Heart left ventricle (tissue), 13 donors: ENCODE measurements at regions not wholly inside any gene's neighbourhood (a gene's known extent, or its start where the extent isn't known, plus 50 kb on each side); places are given as distances from the start of the nearest gene placed in this dataset.

Experiments
- POLR2A ChIP-seq, 2 donors: fragments of 450-650 bp; IDR thresholded peaks; one replicate each; pipeline ENCODE4 v1.6.1; 2017; ENCODE audit warnings: antibody characterized with exemption in 2 of 2, mild to moderate bottlenecking in 2 of 2, moderate library complexity in 2 of 2
- TF ChIP-seq, protein P1 (sequence below), 12 donors: fragments of 200-600 bp; sonication (generic) in 4 of 12; IDR thresholded peaks; one replicate each; pipeline versions ENCODE4 v1.5.0 to v1.8.0; 2018 to 2022; ENCODE audit warnings: antibody characterized with exemption in 12 of 12, mild to moderate bottlenecking in 5 of 12
- donor health status: ischemic (EF 13 %, LVEDD 7.1; RV severe dilation, severe dysfunction).
- donor health status: DM: no; HTN: yes; CAD: no.
- donor health status: DM: no; HTN: no; CAD: no.
- donor health status: ischemic (EF 25% LVEDD 6.9; RV normal size, moderate dysfunction).
- donor health status: ischemic (EF 25% LVEDD 5.7; RV mildly dilated, moderate dysfunction).
- donor health status: ischemic (EF 35%, LVEDD 5.7; RV mildly dilated, moderate dysfunction).
- donor health status: nonischemic (EF 11% LVEDD 7.7; RV severe dilation, severe dysfunction).
- donor health status: DM: yes; HTN: yes; CAD: no.
- donor health status: PGD.
- donor health status: ischemic (EF 29% LVEDD 5.4; RV normal size, mild dysfunction).
- donor health status: nonischemic (EF 23%, LVEDD 6.1; RV moderate dilation, normal function).

DNA sequence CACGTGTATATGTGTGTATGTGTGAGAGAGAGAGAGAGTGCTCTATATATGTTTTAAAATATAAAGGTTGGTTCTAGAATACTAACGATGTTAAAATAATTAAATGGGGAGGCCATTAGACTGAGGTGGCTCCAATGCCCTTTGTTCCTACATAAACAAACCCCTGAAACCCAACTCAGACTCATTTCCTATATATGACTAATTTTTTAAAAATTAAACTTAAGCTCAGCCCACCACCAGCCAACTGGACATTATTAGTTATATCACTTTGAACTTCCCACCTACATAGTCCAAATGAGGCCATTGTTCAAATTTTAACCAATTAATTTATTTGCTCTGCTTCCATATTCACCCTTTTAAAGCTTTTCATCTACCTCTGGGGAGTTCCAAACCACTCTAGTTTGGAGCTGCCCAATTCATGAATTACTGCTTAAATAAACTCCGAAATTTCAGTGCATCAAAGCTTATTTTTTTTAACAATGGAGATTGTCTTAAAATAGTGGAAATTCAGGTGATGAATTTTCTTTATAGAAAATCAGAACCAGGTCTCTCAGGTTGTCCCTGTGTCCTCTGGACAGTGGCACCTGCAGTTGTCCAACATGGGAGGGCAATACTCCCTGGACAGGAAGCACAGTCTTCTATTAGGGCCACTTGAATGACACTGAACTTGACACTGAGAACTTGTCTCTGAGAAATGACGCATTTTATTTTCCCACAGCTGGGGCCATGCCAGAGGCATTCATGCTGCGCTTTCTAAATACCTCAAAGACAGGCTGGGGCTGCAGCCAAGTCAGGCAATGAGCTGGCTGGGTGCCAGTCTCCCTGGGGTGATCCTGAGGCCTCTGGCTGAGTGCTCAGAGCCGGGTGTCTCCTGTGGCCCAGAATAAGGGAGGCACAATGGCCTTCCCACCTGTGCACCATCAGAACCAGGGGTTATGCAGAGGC is 109.5 kb upstream of the TMEM72 start:
- TF ChIP-seq, protein P1, sequence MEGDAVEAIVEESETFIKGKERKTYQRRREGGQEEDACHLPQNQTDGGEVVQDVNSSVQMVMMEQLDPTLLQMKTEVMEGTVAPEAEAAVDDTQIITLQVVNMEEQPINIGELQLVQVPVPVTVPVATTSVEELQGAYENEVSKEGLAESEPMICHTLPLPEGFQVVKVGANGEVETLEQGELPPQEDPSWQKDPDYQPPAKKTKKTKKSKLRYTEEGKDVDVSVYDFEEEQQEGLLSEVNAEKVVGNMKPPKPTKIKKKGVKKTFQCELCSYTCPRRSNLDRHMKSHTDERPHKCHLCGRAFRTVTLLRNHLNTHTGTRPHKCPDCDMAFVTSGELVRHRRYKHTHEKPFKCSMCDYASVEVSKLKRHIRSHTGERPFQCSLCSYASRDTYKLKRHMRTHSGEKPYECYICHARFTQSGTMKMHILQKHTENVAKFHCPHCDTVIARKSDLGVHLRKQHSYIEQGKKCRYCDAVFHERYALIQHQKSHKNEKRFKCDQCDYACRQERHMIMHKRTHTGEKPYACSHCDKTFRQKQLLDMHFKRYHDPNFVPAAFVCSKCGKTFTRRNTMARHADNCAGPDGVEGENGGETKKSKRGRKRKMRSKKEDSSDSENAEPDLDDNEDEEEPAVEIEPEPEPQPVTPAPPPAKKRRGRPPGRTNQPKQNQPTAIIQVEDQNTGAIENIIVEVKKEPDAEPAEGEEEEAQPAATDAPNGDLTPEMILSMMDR (IDR thresholded peaks at IDR 0.05): no peak
- no peak for TF ChIP-seq POLR2A (IDR thresholded peaks at IDR 0.05)
